H1 (cell line): ENCODE measurements at regions not wholly inside any gene's neighbourhood (a gene's known extent, or its start where the extent isn't known, plus 50 kb on each side); places are given as distances from the start of the nearest gene placed in this dataset.

ENCODE experiments used
- CTCF ChIA-PET: fragments of 300-600 bp; sonication (Branson Sonifier 250); formaldehyde crosslinking; loops from one replicate; lab custom pipeline; 2021; ENCODE audit not compliant: partially characterized antibody; lab: Charles Lee
- POLR2A ChIA-PET: fragments of 300-600 bp; sonication (Branson Sonifier 250); formaldehyde crosslinking; loops from one replicate; lab custom pipeline; 2021; ENCODE audit warnings: inconsistent platforms; ENCODE audit not compliant: partially characterized antibody; lab: Charles Lee
- DNase-seq, 2 experiments: peaks; one replicate each; pipeline versions ENCODE4 v3.0.0 to v3.0.0-alpha.2; 2010 to 2022; ENCODE audit warnings: low spot score in 2 of 2, low read depth in 1 of 2, mixed read lengths in 1 of 2
- FAIRE-seq: peaks from 2 replicates; lab custom pipeline; 2011; peaks lifted over from hg19 to GRCh38; lab: Jason Lieb, UNC
- H2AFZ ChIP-seq: 2 replicates; pipeline ENCODE4 v1.8.1; 2012; ENCODE audit warnings: low read length, inconsistent platforms
- H2AK5ac ChIP-seq: 2 replicates; pipeline ENCODE4 v1.6.1; 2013; ENCODE audit warnings: low read depth, low read length
- H2BK120ac ChIP-seq: replicated peaks from 2 replicates; pipeline ENCODE3; 2013; ENCODE audit warnings: low read depth, low read length, inconsistent platforms
- H2BK12ac ChIP-seq: 2 replicates; pipeline ENCODE4 v1.6.1; 2013; ENCODE audit warnings: low read depth, low read length
- H2BK15ac ChIP-seq: 2 replicates; pipeline ENCODE4 v1.6.1; 2013; ENCODE audit warnings: low read length
- H2BK20ac ChIP-seq: 2 replicates; pipeline ENCODE4 v1.6.1; 2013; ENCODE audit warnings: low read length
- H2BK5ac ChIP-seq: 2 replicates; pipeline ENCODE4 v1.6.1; 2013; ENCODE audit warnings: low read depth, low read length
- H3K14ac ChIP-seq: 2 replicates; pipeline ENCODE4 v1.6.1; 2013; ENCODE audit warnings: inconsistent platforms; ENCODE audit not compliant: insufficient read length
- H3K18ac ChIP-seq: 2 replicates; pipeline ENCODE4 v1.6.1; 2013; ENCODE audit warnings: low read length; ENCODE audit errors: extremely low read depth
- H3K23ac ChIP-seq: 2 replicates; pipeline ENCODE4 v1.6.1; 2013; ENCODE audit warnings: inconsistent platforms; ENCODE audit not compliant: insufficient read length
- H3K23me2 ChIP-seq: 2 replicates; pipeline ENCODE4 v1.6.1; 2013; ENCODE audit warnings: low read depth, low read length
- H3K27ac ChIP-seq: 2 replicates; pipeline ENCODE4 v1.6.1; 2011; ENCODE audit warnings: low read depth, low read length, inconsistent platforms
- H3K27me3 ChIP-seq, 4 experiments: replicated peaks in 1 of 4; 1 replicate in 1 of 4; 2 replicates in 3 of 4; pipeline versions ENCODE4 v1.6.1 to v1.8.1; 2011 to 2013; ENCODE audit warnings: low read length in 3 of 4, mild to moderate bottlenecking in 3 of 4, inconsistent platforms in 2 of 4, mixed read lengths in 2 of 4, moderate library complexity in 1 of 4; ENCODE audit not compliant: control insufficient read depth in 3 of 4, insufficient read depth in 3 of 4; ENCODE audit errors: extremely low read depth in 1 of 4
- H3K36me3 ChIP-seq, 4 experiments: 2 replicates each; pipeline versions ENCODE4 v1.6.1 to v1.8.1; 2011 to 2013; ENCODE audit warnings: mild to moderate bottlenecking in 4 of 4, low read length in 3 of 4, moderate library complexity in 2 of 4, control low read depth in 1 of 4, inconsistent platforms in 1 of 4; ENCODE audit not compliant: insufficient read depth in 4 of 4, control insufficient read depth in 2 of 4
- H3K4ac ChIP-seq: replicated peaks from 2 replicates; pipeline ENCODE3; 2013; ENCODE audit warnings: low read length, low read depth, mixed read lengths, inconsistent platforms; ENCODE audit not compliant: insufficient read length
- H3K4me1 ChIP-seq, 4 experiments: replicated peaks in 1 of 4; 1 replicate in 1 of 4; 2 replicates in 3 of 4; pipeline versions ENCODE4 v1.6.1 to v1.8.1; 2011 to 2013; ENCODE audit warnings: low read length in 3 of 4, inconsistent platforms in 2 of 4, mixed read lengths in 1 of 4; ENCODE audit not compliant: insufficient read depth in 4 of 4, control insufficient read depth in 3 of 4
- H3K4me2 ChIP-seq, 2 experiments: 2 replicates each; pipeline versions ENCODE4 v1.6.1 to v1.8.1; 2011 to 2013; ENCODE audit warnings: low read depth in 2 of 2, low read length in 2 of 2, control low read depth in 1 of 2, inconsistent platforms in 1 of 2, mild to moderate bottlenecking in 1 of 2; ENCODE audit not compliant: insufficient read depth in 1 of 2
- H3K4me3 ChIP-seq, 4 experiments: fragments of 200-600, 300-600 bp in 1 of 4; sonication (generic), shearing (Covaris generic), sonication (Bioruptor Twin) in 1 of 4; 2 replicates each; pipeline versions ENCODE4 v1.5.1 to v1.8.1; 2011 to 2016; ENCODE audit warnings: low read length in 4 of 4, low read depth in 3 of 4, control low read depth in 2 of 4, inconsistent platforms in 2 of 4, mild to moderate bottlenecking in 2 of 4, mixed read lengths in 1 of 4, moderate library complexity in 1 of 4; ENCODE audit not compliant: insufficient read depth in 2 of 4; ENCODE audit errors: extremely low read depth in 1 of 4
- H3K56ac ChIP-seq: replicated peaks from 2 replicates; pipeline ENCODE3; 2013; ENCODE audit warnings: low read depth, mild to moderate bottlenecking, mixed read lengths, low read length, inconsistent platforms; ENCODE audit not compliant: insufficient read length
- H3K79me1 ChIP-seq: 2 replicates; pipeline ENCODE4 v1.6.1; 2013; ENCODE audit warnings: low read depth, low read length, control low read depth
- H3K79me2 ChIP-seq, 2 experiments: 2 replicates each; pipeline versions ENCODE4 v1.6.1 to v1.8.1; 2012 to 2013; ENCODE audit warnings: low read length in 2 of 2, mild to moderate bottlenecking in 2 of 2, inconsistent platforms in 1 of 2; ENCODE audit not compliant: insufficient read depth in 2 of 2, control insufficient read depth in 1 of 2
- H3K9ac ChIP-seq, 4 experiments: replicated peaks in 1 of 4; 1 replicate in 1 of 4; 2 replicates in 3 of 4; pipeline versions ENCODE4 v1.6.1 to v1.8.1; 2011 to 2013; ENCODE audit warnings: low read depth in 3 of 4, low read length in 3 of 4, control low read depth in 2 of 4, mild to moderate bottlenecking in 2 of 4, moderate library complexity in 2 of 4, inconsistent platforms in 1 of 4; ENCODE audit errors: extremely low read depth in 1 of 4
- H3K9me3 ChIP-seq, 2 experiments: 2 replicates each; pipeline versions ENCODE4 v1.6.1 to v1.8.1; 2012 to 2013; ENCODE audit warnings: mild to moderate bottlenecking in 2 of 2, moderate library complexity in 2 of 2, control low read depth in 1 of 2, inconsistent platforms in 1 of 2, low read depth in 1 of 2, low read length in 1 of 2, mixed read lengths in 1 of 2; ENCODE audit not compliant: insufficient read depth in 2 of 2
- H4K20me1 ChIP-seq, 2 experiments: replicated peaks in 1 of 2; 2 replicates each; pipeline versions ENCODE3 to v1.8.1; 2011 to 2013; ENCODE audit warnings: inconsistent platforms in 2 of 2, low read length in 2 of 2, mild to moderate bottlenecking in 1 of 2; ENCODE audit not compliant: insufficient read depth in 2 of 2, control insufficient read depth in 1 of 2
- H4K5ac ChIP-seq: 2 replicates; pipeline ENCODE4 v1.6.1; 2013; ENCODE audit warnings: low read length, low read depth, mixed read lengths, inconsistent platforms; ENCODE audit not compliant: insufficient read length
- H4K8ac ChIP-seq: 2 replicates; pipeline ENCODE4 v1.8.0; 2013; ENCODE audit warnings: mild to moderate bottlenecking, moderate library complexity, low read length, inconsistent platforms; ENCODE audit not compliant: insufficient read depth; ENCODE audit errors: extremely low read depth
- H4K91ac ChIP-seq: replicated peaks from 2 replicates; pipeline ENCODE3; 2013; ENCODE audit warnings: low read length, mixed read lengths, inconsistent platforms; ENCODE audit not compliant: insufficient read length
- ASH2L ChIP-seq: fragments of 200-600, 300-600 bp; sonication (generic); IDR thresholded peaks from one replicate; pipeline ENCODE4 v1.7.1; 2017; ENCODE audit warnings: low read length
- CBX5 ChIP-seq: fragments of 300-800, 300-1000 bp; sonication (generic); IDR thresholded peaks from 2 replicates; pipeline ENCODE4 v1.7.1; 2016; ENCODE audit warnings: antibody characterized with exemption, low read length, low read depth
- CHD1 ChIP-seq: IDR thresholded peaks from 2 replicates; pipeline ENCODE4 v1.6.1; 2012; ENCODE audit warnings: low read depth, low read length, improper control_type of control experiment
- CHD2 ChIP-seq: IDR thresholded peaks from 2 replicates; pipeline ENCODE4 v1.6.1; 2012; ENCODE audit warnings: low read length, improper control_type of control experiment
- EZH2 ChIP-seq: fragments of 200-600 bp; sonication (generic); IDR thresholded peaks from 2 replicates; pipeline ENCODE4 v1.7.1; 2012; ENCODE audit warnings: low read depth, mild to moderate bottlenecking, moderate library complexity, low read length, inconsistent platforms; ENCODE audit not compliant: severe bottlenecking
- KDM4A ChIP-seq: IDR thresholded peaks from one replicate; pipeline ENCODE4 v1.7.1; 2012; ENCODE audit warnings: low read depth, mild to moderate bottlenecking, moderate library complexity, low read length, inconsistent platforms; ENCODE audit not compliant: severe bottlenecking
- PHF8 ChIP-seq: fragments of 200-600 bp; sonication (generic); conservative IDR thresholded peaks from 2 replicates; pipeline ENCODE4 v1.7.1; 2012; ENCODE audit warnings: low read depth, mild to moderate bottlenecking, inconsistent platforms, low read length, moderate library complexity
- POLR2A ChIP-seq, 2 experiments: IDR thresholded peaks; 1 replicate in 1 of 2; 2 replicates in 1 of 2; pipeline ENCODE4 v1.6.1; 2011; ENCODE audit warnings: low read depth in 2 of 2, low read length in 2 of 2, mild to moderate bottlenecking in 2 of 2; ENCODE audit errors: control extremely low read depth in 1 of 2
- RBBP5 ChIP-seq: IDR thresholded peaks from 2 replicates; pipeline ENCODE4 v1.7.1; 2012; ENCODE audit warnings: low read depth, mild to moderate bottlenecking, inconsistent platforms, low read length, moderate library complexity, borderline replicate concordance
- RNF2 ChIP-seq: fragments of 200-900, 300-1000 bp; sonication (generic); IDR thresholded peaks from 2 replicates; pipeline ENCODE4 v1.7.1; 2016; ENCODE audit warnings: borderline replicate concordance, low read depth, mild to moderate bottlenecking, antibody characterized with exemption, low read length; ENCODE audit not compliant: poor library complexity, severe bottlenecking; ENCODE audit errors: missing control alignments
- SP2 ChIP-seq: IDR thresholded peaks from 2 replicates; pipeline ENCODE4 v1.6.1; 2012; ENCODE audit warnings: mild to moderate bottlenecking, low read length, inconsistent platforms
- TEAD4 ChIP-seq: IDR thresholded peaks from 2 replicates; pipeline ENCODE4 v1.6.1; 2012; ENCODE audit warnings: low read depth, low read length, inconsistent platforms, mixed read lengths
- YY1 ChIP-seq: IDR thresholded peaks from 2 replicates; pipeline ENCODE4 v1.6.1; 2011; ENCODE audit warnings: low read depth, mild to moderate bottlenecking, low read length
- WGBS, 2 experiments: shearing (Covaris generic) in 1 of 2; methylation state at CpG; one replicate each; pipeline versions ENCODE4 v1.1.6 to v1.1.7; 2013 to 2015; ENCODE audit warnings: low lambda C conversion rate in 2 of 2, mixed read lengths in 2 of 2, inconsistent platforms in 1 of 2, low coverage in 1 of 2, missing lambda C conversion rate in 1 of 2; ENCODE audit not compliant: insufficient replicate concordance in 2 of 2, insufficient coverage in 1 of 2, insufficient read length in 1 of 2; ENCODE audit errors: extremely low coverage in 1 of 2, missing lambda C conversion rate in 1 of 2; 5-methylcytosine and 5-hydroxymethylcytosine counted together
- TF ChIP-seq, protein P1 (sequence below): IDR thresholded peaks from 2 replicates; pipeline ENCODE4 v1.6.1; 2012; ENCODE audit warnings: low read length, inconsistent platforms

DNA sequence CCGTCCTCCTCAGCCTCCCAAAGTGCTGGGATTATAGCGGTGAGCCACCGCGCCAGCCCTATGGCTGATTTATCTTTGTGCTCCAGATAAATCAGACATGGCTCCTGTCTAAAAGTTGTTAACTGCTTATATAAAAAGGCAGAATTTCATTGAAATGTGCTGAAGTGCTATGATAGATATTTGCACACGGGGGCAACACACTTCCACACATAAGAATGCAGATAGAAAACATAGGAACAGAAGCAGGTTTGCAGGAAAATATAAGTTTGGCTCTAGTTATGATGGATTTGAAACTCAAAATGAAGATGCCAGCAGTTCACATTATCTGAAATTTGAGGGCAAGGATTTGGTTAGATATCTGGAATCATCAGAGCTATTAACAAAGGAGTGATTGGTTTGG is 163.1 kb upstream of the SLITRK2 start:
- H2BK12ac ChIP-seq, result no peak overlapping the region
- ChIA-PET POLR2A (no interaction called here), CTCF (no interaction called here)
- no peak overlapping the region for H3K9ac ChIP-seq
- no peaks in the 10 kb centered on the region for H3K36me3 ChIP-seq
- no peak overlapping the region for H4K5ac ChIP-seq
- H3K4me2 ChIP-seq, result no peak overlapping the region
- H4K8ac ChIP-seq, result no peak overlapping the region
- no peak overlapping the region for H3K4ac ChIP-seq
- H2BK20ac ChIP-seq, result no peak overlapping the region
- FAIRE-seq, result no peak
- no peak overlapping the region for H3K27ac ChIP-seq
- H3K4me3 ChIP-seq, result no peak overlapping the region
- H3K4me1 ChIP-seq, result no peaks in the 10 kb centered on the region
- H3K9me3 ChIP-seq, result no peaks in the 10 kb centered on the region
- H2AFZ ChIP-seq, result no peak overlapping the region
- no peaks in the 10 kb centered on the region for H3K27me3 ChIP-seq
- H2BK120ac ChIP-seq, result no peak overlapping the region
- no peak overlapping the region for H2BK5ac ChIP-seq
- H3K18ac ChIP-seq, result no peak overlapping the region
- no peak overlapping the region for H4K91ac ChIP-seq
- H3K23ac ChIP-seq, result no peak overlapping the region
- H2BK15ac ChIP-seq, result no peak overlapping the region
- H2AK5ac ChIP-seq, result no peak overlapping the region
- no peaks in the 10 kb centered on the region for H3K79me1 ChIP-seq
- H3K23me2 ChIP-seq, result no peaks in the 10 kb centered on the region
- no peaks in the 10 kb centered on the region for H3K79me2 ChIP-seq
- no peak overlapping the region for H3K14ac ChIP-seq
- WGBS, 2 experiments, result 82% methylated on average over 5 of the region's 5 CpGs; no CpG with 5 or more reads in 1 of the 2 experiments
- H3K56ac ChIP-seq, result no peak overlapping the region
- no peak for DNase-seq
- H4K20me1 ChIP-seq, result no peaks in the 10 kb centered on the region
- TF ChIP-seq SP2 (no peak), PHF8 (no peak), ASH2L (no peak), TEAD4 (no peak), YY1 (no peak), KDM4A (no peak), CHD1 (no peak), POLR2A (IDR thresholded peaks at IDR 0.05; ENCODE audit: control extremely low read depth in 1 of 2, low read depth in 2 of 2, low read length in 2 of 2) (no peak), EZH2 (no peak), RNF2 (no peak), RBBP5 (no peak), CBX5 (no peak), CHD2 (no peak)
- TF ChIP-seq, protein P1, sequence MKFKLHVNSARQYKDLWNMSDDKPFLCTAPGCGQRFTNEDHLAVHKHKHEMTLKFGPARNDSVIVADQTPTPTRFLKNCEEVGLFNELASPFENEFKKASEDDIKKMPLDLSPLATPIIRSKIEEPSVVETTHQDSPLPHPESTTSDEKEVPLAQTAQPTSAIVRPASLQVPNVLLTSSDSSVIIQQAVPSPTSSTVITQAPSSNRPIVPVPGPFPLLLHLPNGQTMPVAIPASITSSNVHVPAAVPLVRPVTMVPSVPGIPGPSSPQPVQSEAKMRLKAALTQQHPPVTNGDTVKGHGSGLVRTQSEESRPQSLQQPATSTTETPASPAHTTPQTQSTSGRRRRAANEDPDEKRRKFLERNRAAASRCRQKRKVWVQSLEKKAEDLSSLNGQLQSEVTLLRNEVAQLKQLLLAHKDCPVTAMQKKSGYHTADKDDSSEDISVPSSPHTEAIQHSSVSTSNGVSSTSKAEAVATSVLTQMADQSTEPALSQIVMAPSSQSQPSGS, result no peak
